ENCODE measurements at regions not wholly inside any gene's neighbourhood (a gene's known extent, or its start where the extent isn't known, plus 50 kb on each side); places are given as distances from the start of the nearest gene placed in this dataset.

DNA sequence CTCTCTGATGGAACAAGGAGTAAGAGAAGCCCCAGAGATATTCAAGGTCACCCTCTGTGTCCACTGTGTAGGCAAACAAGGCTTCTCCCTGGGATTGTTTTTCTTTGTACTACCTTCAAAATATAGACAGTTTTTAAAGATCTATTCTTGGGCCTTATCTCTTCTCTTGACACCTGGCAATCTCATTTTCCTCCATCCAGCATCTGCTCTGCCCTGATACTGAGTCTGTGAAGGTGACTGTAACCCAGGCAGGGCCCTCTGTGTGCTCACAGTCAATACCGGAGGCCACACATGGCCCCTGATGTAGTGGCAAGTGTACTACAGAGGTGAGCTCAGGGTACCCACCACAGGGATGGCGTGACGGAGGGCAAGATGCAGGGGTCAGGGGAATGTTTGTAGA, 221.1 kb downstream of the SNX10 start:
- DNase-seq (ENCODE audit: low read depth), result no peak

- no peak for DNase-seq (ENCODE audit: low read depth)
Measured at GRCh38 chr7:26513948-26514347, 222.3 kb downstream of the SNX10 start.

GRCh38 chr7:26514633-26515032, 223.0 kb downstream of the SNX10 start:
- DNase-seq (ENCODE audit: low read depth), result no peak

- DNase-seq (ENCODE audit: low read depth), result peak; percentile 11
Measured at GRCh38 chr7:26515314-26515842, 223.7 kb downstream of the SNX10 start.

- no peak for DNase-seq (ENCODE audit: low read depth)
Measured at GRCh38 chr7:26520483-26520882, 228.8 kb downstream of the SNX10 start.

DNA sequence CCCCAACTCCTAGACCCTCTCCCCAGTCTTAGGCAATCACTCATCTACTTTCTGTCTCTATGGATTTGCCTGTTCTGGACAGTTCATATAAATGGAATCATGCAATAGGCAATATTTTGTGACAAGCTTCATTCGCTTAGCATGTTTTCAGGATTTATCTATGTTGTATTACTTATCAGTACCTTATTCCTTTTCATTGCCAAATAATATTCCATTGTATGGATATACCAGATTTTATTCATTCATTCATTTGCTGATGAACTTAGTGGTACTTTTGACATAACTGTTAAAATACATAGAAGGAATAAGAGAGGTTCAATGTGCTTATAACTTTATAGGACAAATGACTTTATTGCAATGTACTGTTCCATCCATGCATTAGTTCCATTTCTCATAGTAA, 231.0 kb downstream of the SNX10 start:
- DNase-seq (ENCODE audit: low read depth), result no peak

DNA sequence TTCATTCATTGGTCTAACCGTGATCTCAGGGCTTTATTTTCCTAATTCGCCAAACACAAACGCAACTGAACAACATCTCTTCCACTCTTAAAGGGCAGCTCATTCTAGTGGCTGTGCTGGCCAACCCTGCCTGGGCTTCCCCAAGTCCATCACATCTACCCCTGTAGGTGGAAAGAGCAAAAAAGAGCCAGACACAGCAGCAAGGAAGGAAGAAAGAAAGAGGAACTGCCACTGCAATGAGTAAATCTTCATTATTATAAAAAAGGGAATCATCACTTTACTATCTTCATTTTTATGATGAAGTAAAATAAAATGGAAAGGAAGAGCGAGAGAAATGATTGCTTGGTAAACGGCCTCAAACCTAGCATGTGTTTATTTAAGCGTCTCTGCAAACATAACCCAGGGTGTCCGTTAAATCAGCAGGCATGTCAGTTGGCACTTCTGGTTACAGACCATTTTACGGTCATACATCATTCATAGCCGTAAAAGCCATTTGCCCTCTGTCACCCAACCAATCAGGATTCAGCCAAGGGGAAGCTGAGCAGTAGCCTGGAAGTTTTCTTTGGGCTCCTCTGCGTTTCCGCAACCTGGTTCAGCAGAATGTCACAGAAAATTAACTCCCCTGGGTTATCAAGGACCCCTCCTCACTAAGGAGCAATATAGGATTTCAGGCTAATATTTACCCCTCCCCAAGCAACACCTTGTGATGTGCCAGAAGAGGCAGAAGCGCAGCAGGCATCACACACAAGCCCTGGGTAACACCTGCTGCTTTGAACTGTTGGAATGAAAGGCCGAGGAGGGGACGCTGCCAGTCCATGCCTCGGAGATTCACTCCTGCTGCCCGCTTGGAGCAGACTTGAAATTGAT, 234.0 kb downstream of the SNX10 start:
- no peak for DNase-seq (ENCODE audit: low read depth)

DNA sequence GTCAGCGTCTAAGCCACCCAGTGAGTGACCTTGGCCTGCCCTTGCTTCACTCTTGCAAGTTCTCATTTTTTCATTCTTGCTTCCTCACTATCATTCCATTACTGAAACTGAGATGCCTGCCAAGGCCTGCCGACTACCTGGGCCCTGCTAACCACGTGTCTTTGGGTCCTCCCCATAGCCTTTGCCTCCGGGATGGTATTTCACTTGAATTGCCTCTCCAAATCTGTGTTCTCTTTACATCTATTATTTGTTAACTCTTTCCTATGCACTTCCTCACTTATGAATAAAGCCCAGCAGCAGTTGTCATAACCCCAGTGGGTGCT, 234.6 kb downstream of the SNX10 start:
- DNase-seq (ENCODE audit: low read depth), result no peak

DNA sequence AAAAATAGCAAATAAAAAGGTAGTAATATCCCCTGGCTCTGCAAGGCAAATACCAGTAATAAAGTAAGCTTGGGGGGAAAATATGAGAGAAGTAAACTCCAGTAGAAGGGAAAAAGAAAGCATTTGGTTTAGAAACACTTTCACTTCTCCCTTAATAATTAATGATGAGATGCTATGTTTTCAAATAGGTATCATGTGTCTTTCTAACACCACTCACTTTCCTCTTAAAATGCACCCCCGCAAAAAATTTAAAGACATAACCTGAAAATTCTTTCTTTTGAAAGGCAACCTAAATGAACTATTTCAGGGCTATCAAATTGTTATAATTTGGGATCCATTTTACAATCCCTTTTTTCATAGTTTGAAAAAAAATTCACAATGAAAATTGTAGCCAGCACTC, 240.3 kb downstream of the SNX10 start:
- DNase-seq (ENCODE audit: low read depth), result no peak

- DNase-seq (ENCODE audit: low read depth), result no peak
Measured at GRCh38 chr7:26532471-26532870, 240.8 kb downstream of the SNX10 start.

DNA sequence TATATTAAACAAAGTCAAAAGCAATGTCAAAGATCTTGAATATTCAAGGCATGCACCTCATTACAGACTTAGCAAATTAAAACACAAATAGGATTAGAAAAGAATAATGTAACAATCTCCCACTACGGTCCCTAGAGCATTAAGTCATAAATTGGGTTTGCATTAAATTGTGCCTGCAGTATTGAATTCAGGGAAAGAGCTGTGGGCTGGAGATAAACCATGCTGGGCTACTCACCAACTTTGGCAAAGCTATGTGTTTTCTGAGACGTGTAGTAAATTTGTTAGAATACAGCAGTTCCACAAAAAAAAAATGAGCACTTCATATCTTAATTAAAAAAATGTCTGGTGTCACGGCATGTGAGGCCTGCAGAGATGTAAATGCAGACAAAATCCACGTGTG, 241.6 kb downstream of the SNX10 start:
- DNase-seq (ENCODE audit: low read depth), result no peak

DNA sequence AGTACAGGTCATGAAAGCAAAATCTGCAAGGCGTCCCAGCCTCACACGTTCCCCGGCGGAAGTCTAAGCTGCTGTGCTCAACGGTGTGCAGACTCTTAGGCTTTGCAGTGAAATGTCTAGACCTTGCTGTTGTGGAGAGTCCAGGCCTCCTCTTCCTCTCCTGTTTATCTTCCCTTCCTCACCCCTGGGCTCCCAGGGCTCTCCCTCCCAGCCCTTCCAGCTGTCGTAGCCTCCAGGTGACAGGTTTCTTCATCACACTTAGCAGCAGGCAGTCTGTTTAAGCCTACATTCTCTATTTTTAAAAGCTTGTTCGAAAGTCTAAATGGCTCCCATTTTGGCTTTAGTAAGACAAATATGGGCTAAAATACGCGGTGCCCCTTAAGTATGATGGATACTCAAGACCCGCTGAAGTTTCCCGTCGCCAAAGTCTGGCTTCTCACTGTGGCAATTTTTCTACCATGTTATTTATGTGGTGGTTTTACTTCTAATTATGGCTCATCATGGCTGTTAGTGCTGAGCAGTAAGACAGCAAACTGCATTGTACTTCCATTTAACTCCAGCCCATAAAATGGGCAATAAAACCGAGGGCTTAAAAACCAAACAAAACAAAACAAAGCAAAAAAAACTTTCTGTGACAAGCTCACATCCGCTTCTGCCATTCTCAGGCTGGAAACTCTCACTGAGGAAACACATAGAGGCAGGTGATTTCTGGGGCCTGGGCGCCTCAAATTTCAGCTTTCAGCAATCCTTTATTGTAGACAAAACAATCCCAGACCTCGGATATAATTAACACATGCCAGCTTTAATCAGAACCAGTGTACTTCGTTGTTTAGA, 243.2 kb downstream of the SNX10 start:
- DNase-seq (ENCODE audit: low read depth), result no peak

DNA sequence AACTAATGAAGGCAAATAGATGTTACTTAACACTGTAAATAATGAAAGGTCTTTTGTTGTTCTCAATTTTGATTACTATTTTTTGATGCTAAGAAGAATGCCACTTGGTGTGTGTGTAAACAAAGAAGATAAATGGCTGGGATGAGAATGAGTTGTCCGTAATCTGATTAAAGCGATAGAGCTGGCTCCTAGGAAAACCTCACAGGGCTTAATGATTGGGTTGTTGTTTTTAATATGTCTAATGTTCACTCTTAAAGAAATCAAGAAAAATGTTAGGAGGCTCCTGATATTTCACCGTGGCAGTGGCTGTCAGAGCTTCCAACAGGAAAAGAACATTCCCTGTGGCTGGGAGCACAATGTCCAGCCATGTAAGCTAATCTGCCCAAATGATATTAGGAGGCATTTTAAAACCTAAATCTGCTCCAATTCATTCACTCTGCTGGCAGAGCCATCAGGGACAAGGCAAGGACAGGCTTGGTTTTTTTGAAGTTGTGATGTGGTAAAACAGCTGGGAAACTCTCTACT, 243.9 kb downstream of the SNX10 start:
- no peak for DNase-seq (ENCODE audit: low read depth)

GRCh38 chr7:26538216-26538615, 246.6 kb downstream of the SNX10 start:
- no peak for DNase-seq (ENCODE audit: low read depth)

DNA sequence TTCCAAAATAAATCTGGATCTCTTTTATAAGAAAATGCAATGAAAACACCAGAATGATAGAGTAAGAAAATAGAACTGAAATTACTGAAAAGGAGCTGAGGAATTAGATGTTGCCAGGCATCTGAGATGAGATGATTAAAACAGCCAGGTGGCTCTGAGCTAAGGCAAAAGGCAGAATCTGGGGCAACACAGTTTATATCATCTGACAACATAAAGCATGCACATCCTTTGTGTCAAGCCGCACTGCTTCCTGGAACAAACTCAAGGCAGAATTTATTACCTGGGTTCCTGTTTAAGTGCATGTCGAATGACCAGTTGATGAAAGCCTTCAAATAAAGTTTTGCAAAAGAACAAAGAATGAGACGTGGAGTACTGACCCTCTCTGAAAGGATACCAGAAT, 247.0 kb downstream of the SNX10 start:
- no peak for DNase-seq (ENCODE audit: low read depth)

GRCh38 chr7:26543340-26543739, 251.7 kb downstream of the SNX10 start:
- DNase-seq (ENCODE audit: low read depth), result no peak

GRCh38 chr7:26543951-26544350, 252.3 kb downstream of the SNX10 start:
- no peak for DNase-seq (ENCODE audit: low read depth)

DNA sequence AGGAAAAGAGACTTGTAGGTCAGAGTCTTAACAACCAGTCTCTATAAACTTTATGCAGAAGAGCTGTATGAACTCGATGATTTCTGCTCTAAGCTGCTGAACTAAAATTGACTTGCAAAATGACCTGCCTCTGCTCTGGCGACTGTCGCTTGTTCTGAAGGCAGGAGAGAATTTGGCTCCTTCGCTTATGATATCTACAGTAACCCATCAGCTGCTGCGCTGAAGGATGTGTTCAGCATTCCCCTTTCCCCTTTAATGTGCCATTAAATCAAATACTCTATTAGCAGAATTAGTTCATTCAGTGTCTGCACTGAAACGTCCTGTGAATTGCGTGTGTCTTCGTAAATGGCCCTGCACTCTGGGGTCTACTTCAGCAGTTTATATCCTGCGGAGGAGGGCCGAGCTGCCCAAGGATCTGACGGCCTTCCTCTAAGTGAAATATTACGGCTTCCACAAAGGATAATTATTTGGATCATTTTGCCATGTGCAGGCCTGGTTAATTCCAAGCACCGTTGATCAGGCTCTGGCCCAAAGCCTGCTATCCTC, 254.9 kb downstream of the SNX10 start:
- DNase-seq (ENCODE audit: low read depth), result no peak

DNA sequence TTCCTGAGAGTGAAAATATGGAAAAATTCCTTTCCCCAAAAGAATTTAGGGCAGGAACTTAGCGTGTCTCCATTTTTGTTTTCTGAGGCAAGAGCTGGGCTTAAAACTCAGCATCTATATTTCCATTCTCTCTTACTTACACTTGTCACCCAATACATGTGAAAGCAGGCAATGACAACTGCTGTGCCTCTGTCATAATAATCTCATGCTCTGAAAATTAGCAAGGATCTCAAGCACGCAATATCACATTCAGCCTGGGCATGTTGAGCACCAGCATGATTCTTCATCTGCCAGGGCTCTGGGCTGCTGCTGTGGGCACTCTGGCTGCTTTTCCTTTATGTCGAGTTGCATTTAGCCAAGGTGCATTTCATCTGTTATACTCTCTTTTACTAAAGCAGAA, 255.5 kb downstream of the SNX10 start:
- no peak for DNase-seq (ENCODE audit: low read depth)

GRCh38 chr7:26549281-26549944, 257.8 kb downstream of the SNX10 start:
- peak; percentile 80 for DNase-seq (ENCODE audit: low read depth)

DNA sequence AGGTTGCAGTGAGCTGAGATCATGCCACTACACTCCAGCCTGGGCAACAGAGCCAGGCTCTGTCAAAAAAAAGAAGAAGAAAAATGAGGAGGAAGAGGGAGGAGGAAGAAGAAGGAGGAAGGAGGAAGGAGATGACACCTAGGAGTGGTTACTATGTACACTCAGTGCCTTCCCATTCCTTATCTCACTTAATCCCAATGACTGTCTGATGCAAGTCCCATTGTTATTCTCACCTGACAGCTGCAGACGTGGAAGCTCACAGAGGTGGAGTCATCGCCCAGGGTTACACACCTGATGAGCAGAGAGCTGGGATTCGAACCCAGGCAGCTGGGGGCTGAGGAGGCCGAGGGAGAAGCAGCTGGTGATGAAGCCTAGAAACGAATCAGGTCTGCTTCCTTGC, 258.8 kb downstream of the SNX10 start:
- DNase-seq (ENCODE audit: low read depth), result no peak
